GM12878 (cell line): ENCODE measurements at regions not wholly inside any gene's neighbourhood (a gene's known extent, or its start where the extent isn't known, plus 50 kb on each side); places are given as distances from the start of the nearest gene placed in this dataset.

Source experiments
- ATAC-seq: fragments of 200-7000 bp; cut with Tn5 transposase; 3 replicates; pipeline ENCODE4 v1.9.1; 2020; ENCODE audit warnings: mild to moderate bottlenecking, moderate library complexity
- BruUV-seq: library from RNA; stranded (reverse); fragments of 400-500 nt; replicated peaks from 2 replicates; lab custom pipeline; 2021; lab: Mats Ljungman, UMichigan
- CTCF ChIA-PET: fragments of 300-600 bp; sonication (Branson Sonifier 250); formaldehyde crosslinking; extraction: SDS; loops from one replicate; lab custom pipeline; 2021; ENCODE audit warnings: inconsistent platforms; lab: Yijun Ruan, JAX
- POLR2A ChIA-PET: fragments of 350-600 bp; formaldehyde crosslinking; extraction: SDS; loops from one replicate; lab custom pipeline; 2021; ENCODE audit warnings: inconsistent platforms; lab: Charles Lee
- RAD21 ChIA-PET: fragments of 300-600 bp; sonication (Branson Sonifier 250); formaldehyde crosslinking; loops from one replicate; lab custom pipeline; 2023; ENCODE audit warnings: antibody characterized with exemption; ENCODE audit not compliant: unreplicated experiment; lab: Charles Lee
- SMC1A ChIA-PET: fragments of 300-600 bp; sonication (Branson Sonifier 250); formaldehyde crosslinking; loops from one replicate; lab custom pipeline; 2023; ENCODE audit not compliant: unreplicated experiment, uncharacterized antibody; lab: Charles Lee
- DNase-seq: peaks from one replicate; pipeline ENCODE4 v3.0.0-alpha.2; 2011; ENCODE audit warnings: low read depth, low spot score
- FAIRE-seq: peaks from 3 replicates; lab custom pipeline; 2011; peaks lifted over from hg19 to GRCh38; lab: Jason Lieb, UNC
- H2AFZ ChIP-seq: 2 replicates; pipeline ENCODE4 v1.6.0; 2011; ENCODE audit warnings: low read depth, low read length, control low read depth; ENCODE audit not compliant: control insufficient read depth
- H3K27ac ChIP-seq: 2 replicates; pipeline ENCODE4 v1.5.1; 2011; ENCODE audit warnings: control low read depth; ENCODE audit not compliant: control insufficient read depth, insufficient read depth
- H3K27me3 ChIP-seq, 2 experiments: replicated peaks in 1 of 2; 2 replicates each; pipeline versions ENCODE4 v1.6.0 to v1.6.1; 2011; ENCODE audit warnings: low read length in 1 of 2; ENCODE audit not compliant: control insufficient read depth in 2 of 2, insufficient read depth in 2 of 2
- H3K36me3 ChIP-seq, 2 experiments: 2 replicates each; pipeline ENCODE4 v1.5.1; 2011; ENCODE audit warnings: low read length in 1 of 2; ENCODE audit not compliant: control insufficient read depth in 2 of 2, insufficient read depth in 2 of 2
- H3K4me1 ChIP-seq: 2 replicates; pipeline ENCODE4 v1.6.1; 2011; ENCODE audit warnings: mild to moderate bottlenecking, low read length, moderate library complexity, mixed read lengths; ENCODE audit not compliant: control insufficient read depth, insufficient read depth
- H3K4me2 ChIP-seq: 2 replicates; pipeline ENCODE4 v1.6.0; 2011; ENCODE audit warnings: control low read depth; ENCODE audit not compliant: control insufficient read depth, insufficient read depth
- H3K4me3 ChIP-seq: fragments of 200-600 bp; sonication (generic); 2 replicates; pipeline ENCODE4 v1.5.1; 2016
- H3K79me2 ChIP-seq: 2 replicates; pipeline ENCODE4 v1.6.0; 2011; ENCODE audit warnings: low read length; ENCODE audit not compliant: control insufficient read depth, insufficient read depth
- H3K9ac ChIP-seq: 2 replicates; pipeline ENCODE4 v1.8.0; 2011; ENCODE audit warnings: low read length, control low read depth, mixed read lengths; ENCODE audit not compliant: control insufficient read depth, insufficient read depth
- H3K9me3 ChIP-seq: replicated peaks from 3 replicates; pipeline ENCODE4 v1.5.1; 2011; ENCODE audit warnings: mild to moderate bottlenecking, low read length; ENCODE audit not compliant: control insufficient read depth, insufficient read depth
- H4K20me1 ChIP-seq: 2 replicates; pipeline ENCODE4 v1.6.0; 2011; ENCODE audit not compliant: control insufficient read depth, insufficient read depth
- CHD4 ChIP-seq: fragments of 200-600 bp; sonication (generic); IDR thresholded peaks from 2 replicates; pipeline ENCODE4 v1.6.1; 2016; ENCODE audit warnings: mild to moderate bottlenecking
- EGR1 ChIP-seq, 2 experiments: IDR thresholded peaks; 1 replicate in 1 of 2; 2 replicates in 1 of 2; pipeline ENCODE4 v1.6.1; 2011 to 2012; ENCODE audit warnings: low read depth in 2 of 2, low read length in 2 of 2, borderline replicate concordance in 1 of 2, mild to moderate bottlenecking in 1 of 2, moderate library complexity in 1 of 2
- GABPA ChIP-seq: IDR thresholded peaks from 2 replicates; pipeline ENCODE4 v1.6.1; 2014; ENCODE audit warnings: antibody characterized with exemption, low read depth, mild to moderate bottlenecking, inconsistent platforms
- ZNF24 ChIP-seq: fragments of 450-650 bp; IDR thresholded peaks from 2 replicates; pipeline ENCODE4 v1.6.1; 2017; ENCODE audit warnings: antibody characterized with exemption, mild to moderate bottlenecking
- ZNF384 ChIP-seq: IDR thresholded peaks from 2 replicates; pipeline ENCODE4 v1.6.1; 2012; ENCODE audit warnings: low read depth, mild to moderate bottlenecking, low read length, improper control_type of control experiment, borderline replicate concordance
- WGBS: methylation state at CpG from one replicate; pipeline ENCODE4 v1.1.6; 2016; ENCODE audit warnings: low lambda C conversion rate; ENCODE audit not compliant: insufficient replicate concordance, insufficient coverage; ENCODE audit errors: missing lambda C conversion rate; 5-methylcytosine and 5-hydroxymethylcytosine counted together
- in situ Hi-C: fragments of 300-500 bp; cut with MboI; formaldehyde crosslinking; loops from 9 replicates; pipeline ENCODE4 v1.14.3; 2018; ENCODE audit warnings: mixed read lengths
- intact Hi-C: fragments of 100-400 bp; cut with micrococcal nuclease; formaldehyde crosslinking; loops from one replicate; pipeline ENCODE4 v1.14.2; 2022; ENCODE audit not compliant: unreplicated experiment
- TF ChIP-seq, protein P1 (sequence below): fragments of 450-650 bp; IDR thresholded peaks from 2 replicates; pipeline ENCODE4 v1.6.1; 2018; ENCODE audit warnings: mild to moderate bottlenecking, low read depth, moderate library complexity; ENCODE audit not compliant: partially characterized antibody

DNA sequence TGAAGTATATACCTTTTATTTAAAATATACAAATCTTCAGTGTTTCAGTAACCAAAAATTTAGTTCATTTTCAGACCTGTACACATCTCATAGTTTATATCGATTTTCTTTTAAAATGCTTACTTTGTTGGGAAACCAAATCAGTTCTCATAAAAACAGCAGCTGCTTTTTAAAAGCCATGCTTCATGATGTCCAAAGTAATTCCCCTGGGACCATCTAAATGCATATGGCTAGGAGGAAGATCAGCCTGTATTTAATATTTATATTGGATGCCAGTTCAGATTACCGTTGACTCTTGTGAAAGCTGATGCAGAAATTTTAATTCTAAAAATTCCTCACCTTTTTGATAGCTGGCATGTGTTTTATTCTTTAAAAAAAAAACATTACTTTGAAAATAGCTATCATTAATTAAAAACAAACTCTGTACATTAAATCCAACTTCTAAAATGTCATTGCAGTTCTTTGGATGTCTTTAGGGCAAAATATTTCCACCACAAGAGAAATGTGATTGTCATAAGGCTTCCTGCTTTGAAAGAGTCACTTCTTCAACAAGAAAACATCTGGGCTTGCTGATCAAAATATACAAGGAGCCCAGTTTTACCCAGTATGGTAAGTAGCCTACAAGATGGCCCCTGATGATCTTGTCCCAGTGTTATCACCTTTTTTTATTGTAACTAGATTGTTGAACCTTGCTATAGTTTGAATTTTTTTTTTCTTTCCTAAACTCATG lies 1242.9 kb upstream of the CDH6 start (continued):
- no peak for TF ChIP-seq ZNF24
- TF ChIP-seq, all 136 proteins: peak for 0

DNA sequence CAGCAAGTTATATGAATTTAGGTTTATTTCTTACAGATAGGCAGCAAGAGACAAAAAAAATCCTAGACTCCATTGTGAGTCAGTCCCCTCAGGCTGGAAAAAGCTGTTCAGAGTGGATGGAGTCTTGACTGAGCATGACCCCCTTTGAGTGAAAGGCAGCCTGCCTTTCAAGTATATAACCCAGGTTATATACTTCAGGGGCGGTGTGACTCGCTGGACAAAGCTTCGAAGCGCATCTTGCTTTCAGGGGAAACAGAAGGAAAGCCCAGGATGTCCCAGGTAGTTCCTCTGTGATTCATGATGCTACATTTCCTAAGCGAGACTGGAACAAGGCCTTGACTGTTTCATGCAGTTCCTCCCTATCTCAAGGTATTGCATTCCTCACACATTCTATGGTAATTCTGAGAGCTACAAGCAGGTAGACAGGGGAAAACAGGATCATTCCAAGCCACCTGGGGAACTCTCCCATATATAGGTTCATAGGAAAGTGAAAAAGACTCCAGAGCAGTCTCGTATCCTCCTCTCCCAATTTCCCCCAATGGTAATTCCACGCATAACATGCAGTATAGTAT lies 1244.1 kb upstream of the CDH6 start:
- no peak for DNase-seq
- ChIA-PET SMC1A (no interaction called here), RAD21 (no interaction called here), CTCF (no interaction called here), POLR2A (no interaction called here)
- ATAC-seq = no peak
- intact Hi-C loops (no loop called here), in situ Hi-C loops (no loop called here)
- H3K4me2 ChIP-seq = no peak overlapping the region
- no peaks in the 10 kb centered on the region for H3K4me1 ChIP-seq
- no peak for FAIRE-seq
- H4K20me1 ChIP-seq = no peaks in the 10 kb centered on the region
- H3K27ac ChIP-seq = no peak overlapping the region
- TF ChIP-seq GABPA (no peak), ZNF384 (no peak), EGR1 (IDR thresholded peaks at IDR 0.05; ENCODE audit: borderline replicate concordance in 1 of 2, low read depth in 2 of 2, low read length in 2 of 2) (no peak), CHD4 (no peak)
- TF ChIP-seq, protein P1, sequence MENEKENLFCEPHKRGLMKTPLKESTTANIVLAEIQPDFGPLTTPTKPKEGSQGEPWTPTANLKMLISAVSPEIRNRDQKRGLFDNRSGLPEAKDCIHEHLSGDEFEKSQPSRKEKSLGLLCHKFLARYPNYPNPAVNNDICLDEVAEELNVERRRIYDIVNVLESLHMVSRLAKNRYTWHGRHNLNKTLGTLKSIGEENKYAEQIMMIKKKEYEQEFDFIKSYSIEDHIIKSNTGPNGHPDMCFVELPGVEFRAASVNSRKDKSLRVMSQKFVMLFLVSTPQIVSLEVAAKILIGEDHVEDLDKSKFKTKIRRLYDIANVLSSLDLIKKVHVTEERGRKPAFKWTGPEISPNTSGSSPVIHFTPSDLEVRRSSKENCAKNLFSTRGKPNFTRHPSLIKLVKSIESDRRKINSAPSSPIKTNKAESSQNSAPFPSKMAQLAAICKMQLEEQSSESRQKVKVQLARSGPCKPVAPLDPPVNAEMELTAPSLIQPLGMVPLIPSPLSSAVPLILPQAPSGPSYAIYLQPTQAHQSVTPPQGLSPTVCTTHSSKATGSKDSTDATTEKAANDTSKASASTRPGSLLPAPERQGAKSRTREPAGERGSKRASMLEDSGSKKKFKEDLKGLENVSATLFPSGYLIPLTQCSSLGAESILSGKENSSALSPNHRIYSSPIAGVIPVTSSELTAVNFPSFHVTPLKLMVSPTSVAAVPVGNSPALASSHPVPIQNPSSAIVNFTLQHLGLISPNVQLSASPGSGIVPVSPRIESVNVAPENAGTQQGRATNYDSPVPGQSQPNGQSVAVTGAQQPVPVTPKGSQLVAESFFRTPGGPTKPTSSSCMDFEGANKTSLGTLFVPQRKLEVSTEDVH = no peak
- H3K36me3 ChIP-seq = no peaks in the 10 kb centered on the region
- no peak overlapping the region for H3K4me3 ChIP-seq
- no peaks in the 10 kb centered on the region for H3K9me3 ChIP-seq
- BruUV-seq = no TSS peak
- no peak overlapping the region for H3K9ac ChIP-seq
- H3K79me2 ChIP-seq = no peaks in the 10 kb centered on the region
- 16% methylated on average over 7 of the region's 7 CpGs for whole genome bisulfite sequencing
- H2AFZ ChIP-seq = no peak overlapping the region
- no peaks in the 10 kb centered on the region for H3K27me3 ChIP-seq
